SK-N-SH treated with all-trans-retinoic acid at 6 μM for 48 hours (cell line): ENCODE measurements at regions not wholly inside any gene's neighbourhood (a gene's known extent, or its start where the extent isn't known, plus 50 kb on each side); places are given as distances from the start of the nearest gene placed in this dataset.
"Not testable (repeated sequence)": the region's sequence is repeated elsewhere in the genome, so short reads cannot be mapped to it uniquely, and the experiment has no call there.

Source experiments
- ATAC-seq: fragments of 200-7000 bp; cut with Tn5 transposase; 3 replicates; pipeline ENCODE4 v1.9.1; 2020; ENCODE audit warnings: mild to moderate bottlenecking, moderate library complexity
- ARNTL ChIP-seq: fragments of 450-650 bp; formaldehyde crosslinking; IDR thresholded peaks from 2 replicates; pipeline ENCODE4 v1.5.0; 2020; ENCODE audit warnings: low read depth, mild to moderate bottlenecking, moderate library complexity, borderline replicate concordance
- BACH2 ChIP-seq: fragments of 250-450 bp; sonication (Bioruptor Pico); IDR thresholded peaks from 2 replicates; pipeline ENCODE4 v1.9.0; 2021; ENCODE audit warnings: mild to moderate bottlenecking, borderline replicate concordance
- CREB5 ChIP-seq: fragments of 250-450 bp; sonication (Bioruptor Pico); IDR thresholded peaks from 2 replicates; pipeline ENCODE4 v1.5.1; 2020; ENCODE audit warnings: low read depth, mild to moderate bottlenecking, moderate library complexity
- CSDC2 ChIP-seq: fragments of 250-450 bp; sonication (Bioruptor Pico); IDR thresholded peaks from 2 replicates; pipeline ENCODE4 v1.5.0; 2020; ENCODE audit warnings: mild to moderate bottlenecking, moderate library complexity
- CSRNP3 ChIP-seq: fragments of 250-450 bp; sonication (Bioruptor Pico); IDR thresholded peaks from 2 replicates; pipeline ENCODE4 v1.5.1; 2021; ENCODE audit warnings: mild to moderate bottlenecking, moderate library complexity
- ESRRG ChIP-seq: fragments of 250-450 bp; sonication (Bioruptor Pico); IDR thresholded peaks from 2 replicates; pipeline ENCODE4 v1.6.1; 2021; ENCODE audit warnings: mild to moderate bottlenecking
- GLIS3 ChIP-seq: fragments of 250-450 bp; sonication (Bioruptor Pico); IDR thresholded peaks from 2 replicates; pipeline ENCODE4 v1.5.0; 2020; ENCODE audit warnings: mild to moderate bottlenecking, moderate library complexity
- ISL1 ChIP-seq: fragments of 250-450 bp; sonication (Bioruptor Pico); IDR thresholded peaks from 2 replicates; pipeline ENCODE4 v2.1.2; 2022; ENCODE audit warnings: mild to moderate bottlenecking, moderate library complexity
- PATZ1 ChIP-seq: fragments of 250-450 bp; sonication (Bioruptor Pico); IDR thresholded peaks from 2 replicates; pipeline ENCODE4 v1.8.0; 2020; ENCODE audit warnings: mild to moderate bottlenecking, moderate library complexity, borderline replicate concordance
- POU6F1 ChIP-seq: fragments of 250-450 bp; sonication (Bioruptor Pico); IDR thresholded peaks from 2 replicates; pipeline ENCODE4 v1.8.0; 2021; ENCODE audit warnings: low read depth, mild to moderate bottlenecking, moderate library complexity, borderline replicate concordance
- PPARA ChIP-seq: fragments of 250-450 bp; sonication (Bioruptor Pico); IDR thresholded peaks from 2 replicates; pipeline ENCODE4 v1.5.0; 2020; ENCODE audit warnings: mild to moderate bottlenecking, borderline replicate concordance
- RARB ChIP-seq: fragments of 250-450 bp; sonication (Bioruptor Pico); IDR thresholded peaks from 2 replicates; pipeline ENCODE4 v1.8.0; 2021; ENCODE audit warnings: mild to moderate bottlenecking, moderate library complexity
- SNAI2 ChIP-seq: fragments of 250-450 bp; sonication (Bioruptor Pico); IDR thresholded peaks from 2 replicates; pipeline ENCODE4 v1.5.0; 2020; ENCODE audit warnings: mild to moderate bottlenecking, moderate library complexity
- TCF4 ChIP-seq: fragments of 250-450 bp; sonication (Bioruptor Pico); IDR thresholded peaks from 2 replicates; pipeline ENCODE4 v1.8.0; 2021; ENCODE audit warnings: mild to moderate bottlenecking, moderate library complexity, borderline replicate concordance
- TOX ChIP-seq: fragments of 250-450 bp; sonication (Bioruptor Pico); IDR thresholded peaks from 2 replicates; pipeline ENCODE4 v1.8.0; 2021; ENCODE audit warnings: mild to moderate bottlenecking, moderate library complexity, borderline replicate concordance
- TSHZ2 ChIP-seq: fragments of 250-450 bp; sonication (Bioruptor Pico); IDR thresholded peaks from 2 replicates; pipeline ENCODE4 v1.5.0; 2020; ENCODE audit warnings: mild to moderate bottlenecking, moderate library complexity
- ZFP3 ChIP-seq: fragments of 250-450 bp; sonication (Bioruptor Pico); IDR thresholded peaks from 2 replicates; pipeline ENCODE4 v1.5.0; 2020; ENCODE audit warnings: mild to moderate bottlenecking, moderate library complexity
- ZFP30 ChIP-seq: fragments of 450-650 bp; formaldehyde crosslinking; IDR thresholded peaks from 2 replicates; pipeline ENCODE4 v1.5.0; 2022; ENCODE audit warnings: mild to moderate bottlenecking, moderate library complexity
- ZNF565 ChIP-seq: fragments of 450-650 bp; formaldehyde crosslinking; conservative IDR thresholded peaks from 2 replicates; pipeline ENCODE4 v1.5.0; 2020; ENCODE audit warnings: low read depth, mild to moderate bottlenecking, moderate library complexity
- ZNF70 ChIP-seq: fragments of 450-650 bp; formaldehyde crosslinking; IDR thresholded peaks from 2 replicates; pipeline ENCODE4 v1.5.0; 2020; ENCODE audit warnings: mild to moderate bottlenecking, moderate library complexity
- ZNF8 ChIP-seq: fragments of 450-650 bp; formaldehyde crosslinking; IDR thresholded peaks from 2 replicates; pipeline ENCODE4 v1.5.0; 2020; ENCODE audit warnings: mild to moderate bottlenecking, moderate library complexity

- TF ChIP-seq ZFP3 (no peak), ZNF565 (CRISPR knock-in tag) (no peak), PATZ1 (no peak), POU6F1 (CRISPR knock-in tag) (no peak), CREB5 (CRISPR knock-in tag) (no peak), ARNTL (no peak), PPARA (CRISPR knock-in tag) (no peak)
- ATAC-seq, result no peak
Observed at GRCh38 chr4:100906973-100907372, 389.2 kb upstream of the EMCN start.

GRCh38 chr4:100900945-100901344, 383.1 kb upstream of the EMCN start:
- not testable (repeated sequence) for ATAC-seq

- no peak for ATAC-seq
Observed at GRCh38 chr4:100900134-100900533, 382.3 kb upstream of the EMCN start.

More at GRCh38 chr4:100900134-100900533, 382.3 kb upstream of the EMCN start:
- TF ChIP-seq GLIS3 (CRISPR knock-in tag) (no peak), CSDC2 (CRISPR knock-in tag) (no peak), CSRNP3 (CRISPR knock-in tag) (no peak), SNAI2 (CRISPR knock-in tag) (no peak), ZFP30 (CRISPR knock-in tag) (no peak), TSHZ2 (CRISPR knock-in tag) (no peak), RARB (CRISPR knock-in tag) (no peak), POU6F1 (CRISPR knock-in tag) (no peak), PATZ1 (no peak), ZNF8 (CRISPR knock-in tag) (no peak), ZNF70 (no peak), ESRRG (CRISPR knock-in tag) (no peak), TCF4 (CRISPR knock-in tag) (no peak), BACH2 (CRISPR knock-in tag) (no peak), ISL1 (CRISPR knock-in tag) (no peak), TOX (CRISPR knock-in tag) (no peak), PPARA (CRISPR knock-in tag) (no peak)
